ENCODE measurements at regions not wholly inside any gene's neighbourhood (a gene's known extent, or its start where the extent isn't known, plus 50 kb on each side); places are given as distances from the start of the nearest gene placed in this dataset.

DNA sequence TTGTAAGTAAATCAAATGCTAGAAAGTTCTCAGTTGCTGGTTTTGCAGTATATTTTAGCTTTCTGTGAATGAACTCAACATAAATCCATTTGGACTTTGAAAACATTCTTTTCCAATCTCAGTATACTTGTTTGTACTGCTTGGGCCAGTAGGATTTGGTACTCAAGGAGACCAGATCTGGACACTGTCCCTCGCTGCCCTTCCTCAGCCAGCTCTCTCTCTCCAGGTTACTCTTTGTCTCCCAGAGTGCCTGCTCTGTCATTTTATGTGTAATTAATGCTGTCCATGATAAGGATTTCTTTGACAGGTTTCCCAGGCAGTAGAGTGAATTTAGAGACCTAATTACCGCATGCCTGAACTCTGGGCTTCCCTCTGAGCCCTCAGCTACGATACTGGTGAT lies 344.6 kb upstream of the SGCD start:
- DNase-seq = no peak

- DNase-seq = no peak
Measured at GRCh38 chr5:155983954-155984353, 343.0 kb upstream of the SGCD start.

GRCh38 chr5:155987265-155987810 lies 339.6 kb upstream of the SGCD start:
- DNase-seq = no peak

- DNase-seq = no peak
Measured at GRCh38 chr5:155989879-155990278, 337.1 kb upstream of the SGCD start.

- DNase-seq = no peak
Measured at GRCh38 chr5:155996123-155996522, 330.8 kb upstream of the SGCD start.

DNA sequence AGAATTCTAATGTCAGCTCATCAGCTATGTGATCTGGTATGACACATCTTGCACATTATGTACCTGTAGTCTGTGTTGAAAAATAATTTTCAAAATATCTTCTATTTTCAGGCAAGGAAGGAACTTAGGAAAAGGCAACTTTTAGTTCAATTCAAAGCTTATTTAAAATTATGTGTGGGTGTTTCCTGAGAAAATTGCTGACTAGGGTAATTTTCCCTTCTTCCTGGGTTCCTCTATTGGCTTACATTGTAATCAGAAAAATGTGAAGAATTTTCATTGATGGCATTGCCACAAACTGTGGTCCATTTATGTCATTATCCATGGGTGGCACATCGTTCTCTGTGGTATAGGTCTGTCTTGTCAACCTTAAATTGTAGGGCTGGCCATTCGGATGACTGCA lies 328.7 kb upstream of the SGCD start:
- no peak for DNase-seq

DNA sequence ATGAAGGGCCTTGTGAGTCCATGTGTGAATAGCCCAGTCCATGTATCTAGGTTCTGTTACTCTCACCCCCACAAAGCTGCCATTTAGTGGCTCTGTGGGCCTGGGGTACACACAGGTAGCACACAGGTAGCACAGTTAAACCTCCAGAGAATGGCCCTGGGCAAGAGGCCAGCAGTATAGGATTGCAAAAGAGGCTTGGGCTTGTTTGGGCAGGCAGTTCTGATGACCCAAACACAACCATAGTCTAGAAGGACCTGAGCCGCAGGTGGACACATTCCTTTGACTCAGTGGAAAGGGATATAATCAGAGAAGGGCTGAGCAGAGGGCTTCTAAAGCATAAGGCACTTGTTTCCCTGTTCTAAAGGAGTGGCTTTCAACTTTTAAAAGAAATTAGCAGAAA lies 326.8 kb upstream of the SGCD start:
- no peak for DNase-seq

GRCh38 chr5:156004754-156005153 lies 322.2 kb upstream of the SGCD start:
- DNase-seq = no peak

GRCh38 chr5:156006026-156006647 lies 320.8 kb upstream of the SGCD start:
- DNase-seq = no peak

GRCh38 chr5:156008844-156009243 lies 318.1 kb upstream of the SGCD start:
- DNase-seq = no peak

DNA sequence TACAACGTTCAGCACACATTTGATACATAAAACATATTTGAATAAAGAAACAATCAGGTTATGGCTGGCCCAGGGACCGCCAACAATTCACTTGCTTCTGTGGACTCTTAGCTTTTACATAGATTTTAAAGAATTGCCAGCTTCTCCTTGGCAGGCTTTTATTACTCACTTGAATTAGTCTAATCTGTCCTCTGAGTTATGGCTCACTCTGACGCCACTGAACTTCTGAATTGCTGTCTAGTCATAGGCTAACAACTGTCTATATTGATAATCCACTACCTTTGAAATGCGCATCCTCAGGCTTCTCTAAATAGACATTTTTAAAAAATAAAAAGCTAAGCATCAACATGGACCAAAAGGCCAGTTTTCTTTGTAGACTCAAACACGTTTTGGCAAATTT lies 317.4 kb upstream of the SGCD start:
- no peak for DNase-seq

- no peak for DNase-seq
Measured at GRCh38 chr5:156015137-156015536, 311.8 kb upstream of the SGCD start.

DNA sequence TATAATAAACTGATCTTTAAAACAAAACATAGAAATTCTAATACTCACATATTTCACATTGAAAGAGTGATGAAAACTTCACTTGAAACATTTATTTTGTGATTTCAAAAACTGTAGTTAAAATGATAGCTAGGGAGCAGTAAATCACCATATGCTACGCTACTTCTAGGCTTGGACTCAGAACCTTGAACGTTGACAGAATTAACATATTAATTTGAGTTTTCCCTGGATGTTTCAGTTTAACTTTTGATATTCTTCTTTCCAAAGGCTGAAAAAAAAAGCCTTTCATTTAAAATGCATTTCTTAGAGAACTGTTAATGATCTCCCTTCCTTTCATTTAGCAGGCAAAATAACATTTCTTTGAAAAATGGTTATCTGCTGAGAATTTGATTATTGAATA lies 307.8 kb upstream of the SGCD start:
- DNase-seq = no peak

GRCh38 chr5:156019571-156020180 lies 307.3 kb upstream of the SGCD start:
- DNase-seq = no peak

GRCh38 chr5:156020647-156021046 lies 306.3 kb upstream of the SGCD start:
- no peak for DNase-seq

DNA sequence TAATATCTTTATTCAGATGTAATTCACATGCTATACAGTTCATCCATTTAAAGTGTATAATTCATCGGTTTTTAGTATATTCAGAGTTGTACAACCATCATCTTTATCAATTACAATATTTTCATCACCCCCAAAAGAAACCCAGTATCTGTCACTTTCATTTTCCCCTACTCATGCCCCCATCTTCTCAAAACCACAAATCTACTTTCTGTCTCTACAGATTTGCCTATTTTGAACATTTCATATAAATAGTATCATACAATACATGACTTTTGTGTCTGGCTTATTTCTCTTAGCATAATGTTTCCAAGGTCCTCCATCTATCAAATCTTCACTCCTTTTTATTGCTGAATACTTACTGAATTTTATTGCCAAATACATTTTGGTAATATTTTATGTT lies 305.1 kb upstream of the SGCD start:
- no peak for DNase-seq

- no peak for DNase-seq
Measured at GRCh38 chr5:156025656-156026055, 301.3 kb upstream of the SGCD start.

DNA sequence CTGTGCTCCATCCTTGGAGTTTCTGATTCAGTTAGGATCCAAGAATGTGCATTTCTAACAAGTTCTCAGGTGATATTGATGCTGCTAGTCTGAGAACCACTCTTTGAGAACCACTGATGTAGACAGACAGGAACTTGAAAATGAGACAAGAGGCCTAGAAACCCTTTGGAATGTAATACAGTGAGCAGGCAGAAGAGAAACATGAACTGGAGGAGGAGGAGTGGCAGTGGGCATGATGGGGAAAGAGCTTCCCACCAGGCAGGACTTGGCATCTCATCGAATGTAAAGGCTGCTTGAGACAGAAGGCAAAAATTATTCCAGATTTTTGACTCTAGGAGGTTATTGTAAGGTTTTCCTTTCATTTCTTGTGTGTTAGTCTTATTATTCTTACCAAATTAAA lies 295.8 kb upstream of the SGCD start:
- DNase-seq = no peak

DNA sequence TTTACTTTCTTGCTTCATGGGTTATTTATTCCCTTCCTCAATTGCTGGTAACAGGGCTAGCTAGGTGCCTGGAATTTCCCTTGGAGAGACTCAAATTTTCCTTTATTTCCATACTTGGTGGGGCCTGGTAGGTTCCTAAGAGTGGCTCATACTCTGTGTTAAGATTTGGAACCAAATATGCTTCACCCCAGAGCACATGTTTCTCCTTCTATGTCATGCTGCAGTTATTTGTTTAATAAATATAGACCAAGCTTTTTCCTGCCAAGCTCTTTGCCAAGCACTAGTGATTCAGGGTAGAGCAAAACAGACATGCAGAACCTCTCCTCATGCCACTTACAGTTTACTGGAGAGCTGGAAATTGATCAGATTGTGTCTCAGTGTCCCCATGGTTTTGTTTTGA lies 290.3 kb upstream of the SGCD start:
- DNase-seq = no peak

DNA sequence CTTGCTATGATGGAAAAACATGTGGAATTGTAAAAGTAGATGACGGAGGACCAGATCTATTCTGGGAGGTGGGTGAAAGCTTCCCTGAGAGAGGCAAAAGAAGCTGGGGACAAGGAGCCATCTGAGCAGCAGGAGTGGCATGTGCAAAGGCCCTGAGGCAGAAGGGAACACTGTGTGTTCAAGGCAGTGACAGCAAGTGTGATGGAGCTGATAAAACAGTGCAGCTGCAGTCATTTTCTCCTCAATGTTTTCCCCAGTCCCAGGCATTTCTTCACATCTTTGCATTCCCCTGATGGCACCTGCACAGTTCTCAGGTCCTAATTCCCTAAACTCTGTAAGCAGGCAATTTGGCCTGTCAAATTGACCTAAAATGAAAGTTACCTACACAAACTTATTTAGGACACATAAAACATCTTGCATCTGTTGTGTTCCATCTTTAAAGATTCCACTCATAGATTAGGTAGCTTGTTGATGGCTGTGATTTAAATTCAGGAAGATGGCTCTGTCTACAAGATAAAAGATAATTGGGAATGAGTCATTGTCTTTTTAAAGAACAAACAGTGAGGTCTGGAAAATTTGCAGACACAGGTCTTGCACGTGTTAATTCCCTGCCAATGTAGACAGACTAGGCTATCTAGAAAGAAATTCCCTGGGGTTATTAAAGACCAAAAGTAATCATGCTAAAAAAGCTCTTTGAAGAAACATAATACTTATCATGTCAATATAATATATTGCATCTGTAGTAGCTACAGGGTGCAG lies 289.6 kb upstream of the SGCD start:
- DNase-seq = no peak

- DNase-seq = no peak
Measured at GRCh38 chr5:156042726-156043125, 284.2 kb upstream of the SGCD start.

GRCh38 chr5:156043351-156043750 lies 283.6 kb upstream of the SGCD start:
- DNase-seq = no peak

- DNase-seq = no peak
Measured at GRCh38 chr5:156051972-156052371, 275.0 kb upstream of the SGCD start.

Data from left kidney (tissue), 1 donor.